Astrocyte (in vitro differentiated cells and primary cell): ENCODE measurements at regions not wholly inside any gene's neighbourhood (a gene's known extent, or its start where the extent isn't known, plus 50 kb on each side); places are given as distances from the start of the nearest gene placed in this dataset.
A peak's percentile ranks its signal among the peaks of the same experiment; 100 is the strongest.

Experiments used
- DNase-seq: peaks from one replicate; pipeline ENCODE4 v3.0.0-alpha.2; 2010; ENCODE audit warnings: low read depth
- FAIRE-seq: peaks from 2 replicates; lab custom pipeline; 2011; peaks lifted over from hg19 to GRCh38; lab: Jason Lieb, UNC
- H2AFZ ChIP-seq: 2 replicates; pipeline ENCODE4 v1.6.0; 2012; ENCODE audit warnings: low read depth, low read length, inconsistent platforms
- H3K27ac ChIP-seq: 2 replicates; pipeline ENCODE4 v1.5.1; 2011; ENCODE audit warnings: low read depth, low read length, inconsistent platforms
- H3K27me3 ChIP-seq: 2 replicates; pipeline ENCODE4 v1.6.0; 2011; ENCODE audit warnings: low read length, inconsistent platforms; ENCODE audit not compliant: insufficient read depth
- H3K36me3 ChIP-seq: 2 replicates; pipeline ENCODE4 v1.5.1; 2011; ENCODE audit warnings: low read length, inconsistent platforms; ENCODE audit not compliant: insufficient read depth
- H3K4me1 ChIP-seq: 2 replicates; pipeline ENCODE4 v1.5.1; 2011; ENCODE audit warnings: low read length, inconsistent platforms; ENCODE audit not compliant: insufficient read depth
- H3K4me2 ChIP-seq: 2 replicates; pipeline ENCODE4 v1.6.0; 2012; ENCODE audit warnings: low read length, inconsistent platforms
- H3K4me3 ChIP-seq: 2 replicates; pipeline ENCODE4 v1.5.1; 2011; ENCODE audit warnings: low read depth, mild to moderate bottlenecking, low read length, inconsistent platforms; ENCODE audit not compliant: insufficient read depth
- H3K79me2 ChIP-seq: 2 replicates; pipeline ENCODE4 v1.6.0; 2012; ENCODE audit warnings: mild to moderate bottlenecking, low read length, inconsistent platforms; ENCODE audit not compliant: insufficient read depth
- H3K9ac ChIP-seq: 2 replicates; pipeline ENCODE4 v1.6.0; 2012; ENCODE audit warnings: mild to moderate bottlenecking, low read length, inconsistent platforms
- H3K9me3 ChIP-seq: 2 replicates; pipeline ENCODE4 v1.5.1; 2012; ENCODE audit warnings: low read depth, mild to moderate bottlenecking, low read length, inconsistent platforms; ENCODE audit not compliant: insufficient read depth
- H4K20me1 ChIP-seq: 2 replicates; pipeline ENCODE4 v1.6.0; 2012; ENCODE audit warnings: low read length, inconsistent platforms; ENCODE audit not compliant: insufficient read depth
- H3K27ac Mint-ChIP-seq: one replicate; pipeline ENCODE4 v1.8.0; 2021; ENCODE audit warnings: mild to moderate bottlenecking, mixed read lengths; ENCODE audit not compliant: unreplicated experiment
- H3K27me3 Mint-ChIP-seq: one replicate; pipeline ENCODE4 v1.8.0; 2021; ENCODE audit warnings: low read depth, mixed read lengths; ENCODE audit not compliant: unreplicated experiment
- H3K36me3 Mint-ChIP-seq: one replicate; pipeline ENCODE4 v1.8.0; 2021; ENCODE audit warnings: low read depth, mixed read lengths; ENCODE audit not compliant: unreplicated experiment
- H3K4me1 Mint-ChIP-seq: one replicate; pipeline ENCODE4 v1.8.0; 2021; ENCODE audit warnings: low read depth, mixed read lengths; ENCODE audit not compliant: unreplicated experiment
- H3K4me3 Mint-ChIP-seq: one replicate; pipeline ENCODE4 v1.8.0; 2021; ENCODE audit warnings: mild to moderate bottlenecking, moderate library complexity, mixed read lengths; ENCODE audit not compliant: unreplicated experiment
- H3K9me3 Mint-ChIP-seq: one replicate; pipeline ENCODE4 v1.8.0; 2021; ENCODE audit warnings: mild to moderate bottlenecking, mixed read lengths; ENCODE audit not compliant: unreplicated experiment
- CTCF ChIP-seq: IDR thresholded peaks from 2 replicates; pipeline ENCODE4 v1.5.1; 2011; ENCODE audit warnings: low read depth, mild to moderate bottlenecking, inconsistent platforms, low read length, moderate library complexity; ENCODE audit not compliant: insufficient read depth
- EZH2 ChIP-seq: IDR thresholded peaks from 2 replicates; pipeline ENCODE4 v1.6.1; 2012; ENCODE audit warnings: mild to moderate bottlenecking, low read length, inconsistent platforms; ENCODE audit not compliant: insufficient read depth

GRCh38 chr4:145281951-145282350 lies 101.6 kb upstream of the OTUD4 start:
- H3K9me3 Mint-ChIP-seq, result no peaks in the 10 kb centered on the region
- Histone ChIP-seq H3K4me1 (peaks cover 23% of the 10 kb centered on the region), H3K27ac (no peak overlapping the region), H3K9me3 (no peaks in the 10 kb centered on the region), H3K36me3 (no peaks in the 10 kb centered on the region), H3K27me3 (no peaks in the 10 kb centered on the region), H3K79me2 (no peaks in the 10 kb centered on the region), H4K20me1 (no peaks in the 10 kb centered on the region), H2AFZ (no peak overlapping the region), H3K4me3 (no peak overlapping the region), H3K9ac (no peak overlapping the region), H3K4me2 (no peak overlapping the region)
- DNase-seq, result no peak
- no peak overlapping the region for H3K4me3 Mint-ChIP-seq
- TF ChIP-seq EZH2 (no peak), CTCF (no peak)
- no peaks in the 10 kb centered on the region for H3K27me3 Mint-ChIP-seq
- no peaks in the 10 kb centered on the region for H3K36me3 Mint-ChIP-seq
- peaks cover 46% of the 10 kb centered on the region for H3K4me1 Mint-ChIP-seq
- no peak overlapping the region for H3K27ac Mint-ChIP-seq
- no peak for FAIRE-seq

- no peak overlapping the region for H3K4me3 ChIP-seq
- DNase-seq (no peak), FAIRE-seq (no peak)
- peaks cover 23% of the 10 kb centered on the region for H3K4me1 ChIP-seq
- H3K9ac ChIP-seq, result no peak overlapping the region
- H3K27me3 ChIP-seq, result no peaks in the 10 kb centered on the region
- Mint-ChIP-seq H3K27ac (peak overlapping the region; percentile 72), H3K4me1 (peaks cover 46% of the 10 kb centered on the region), H3K9me3 (no peaks in the 10 kb centered on the region), H3K36me3 (no peaks in the 10 kb centered on the region), H3K4me3 (no peak overlapping the region), H3K27me3 (no peaks in the 10 kb centered on the region)
- H3K4me2 ChIP-seq, result no peak overlapping the region
- no peaks in the 10 kb centered on the region for H3K36me3 ChIP-seq
- TF ChIP-seq CTCF, result no peak
- TF ChIP-seq EZH2, result no peak
- no peak overlapping the region for H3K27ac ChIP-seq
- H2AFZ ChIP-seq, result no peak overlapping the region
- H4K20me1 ChIP-seq, result no peaks in the 10 kb centered on the region
- H3K79me2 ChIP-seq, result no peaks in the 10 kb centered on the region
- no peaks in the 10 kb centered on the region for H3K9me3 ChIP-seq
Observed at GRCh38 chr4:145281224-145281623, 100.8 kb upstream of the OTUD4 start.

GRCh38 chr4:145280541-145280940 lies 100.2 kb upstream of the OTUD4 start:
- no peak for FAIRE-seq

More at GRCh38 chr4:145280541-145280940, 100.2 kb upstream of the OTUD4 start:
- H3K27ac ChIP-seq, result peak overlapping the region; percentile 97
- H3K4me3 Mint-ChIP-seq, result no peak overlapping the region
- TF ChIP-seq CTCF (no peak), EZH2 (no peak)
- H3K27me3 Mint-ChIP-seq, result no peaks in the 10 kb centered on the region
- peak overlapping the region; percentile 72 for H3K27ac Mint-ChIP-seq
- no peak overlapping the region for H3K4me2 ChIP-seq
- no peak overlapping the region for H3K4me3 ChIP-seq
- H3K36me3 ChIP-seq, result no peaks in the 10 kb centered on the region
- no peaks in the 10 kb centered on the region for H3K27me3 ChIP-seq
- H3K9me3 Mint-ChIP-seq, result no peaks in the 10 kb centered on the region
- H3K36me3 Mint-ChIP-seq, result no peaks in the 10 kb centered on the region
- no peak overlapping the region for H3K9ac ChIP-seq
- H4K20me1 ChIP-seq, result no peaks in the 10 kb centered on the region
- H2AFZ ChIP-seq, result no peak overlapping the region
- DNase-seq, result peak; percentile 12
- peaks cover 23% of the 10 kb centered on the region for H3K4me1 ChIP-seq
- peaks cover 39% of the 10 kb centered on the region for H3K4me1 Mint-ChIP-seq
- H3K9me3 ChIP-seq, result no peaks in the 10 kb centered on the region
- H3K79me2 ChIP-seq, result no peaks in the 10 kb centered on the region
